CD14-positive monocyte (primary cell): ENCODE measurements at regions not wholly inside any gene's neighbourhood (a gene's known extent, or its start where the extent isn't known, plus 50 kb on each side); places are given as distances from the start of the nearest gene placed in this dataset.

Experiments
- DNase-seq, 3 donors: peaks; one replicate each; pipeline ENCODE4 v3.0.0-alpha.2; 2011 to 2022
- H2AFZ ChIP-seq: 2 replicates; pipeline ENCODE4 v1.6.0; 2012; ENCODE audit warnings: mild to moderate bottlenecking, low read depth, low read length, inconsistent platforms; ENCODE audit not compliant: insufficient read depth, poor library complexity, severe bottlenecking
- H3K27ac ChIP-seq, 2 donors: 1 replicate in 1 of 2; 2 replicates in 1 of 2; pipeline ENCODE4 v1.5.1; 2012 to 2013; ENCODE audit warnings: low read length in 2 of 2, control low read depth in 1 of 2, inconsistent platforms in 1 of 2, low read depth in 1 of 2, mild to moderate bottlenecking in 1 of 2
- H3K27me3 ChIP-seq, 2 donors: one replicate each; pipeline versions ENCODE4 v1.6.0 to v1.6.1; 2011 to 2013; ENCODE audit warnings: low read length in 2 of 2; ENCODE audit not compliant: control insufficient read depth in 2 of 2, insufficient read depth in 2 of 2
- H3K36me3 ChIP-seq, 2 donors: replicated peaks in 1 of 2; 1 replicate in 1 of 2; 2 replicates in 1 of 2; pipeline versions ENCODE4 v1.5.1 to v1.6.1; 2012 to 2013; ENCODE audit warnings: low read length in 2 of 2, control low read depth in 1 of 2, inconsistent platforms in 1 of 2, mild to moderate bottlenecking in 1 of 2; ENCODE audit not compliant: insufficient read depth in 2 of 2, control insufficient read depth in 1 of 2
- H3K4me1 ChIP-seq, 2 donors: 1 replicate in 1 of 2; 2 replicates in 1 of 2; pipeline versions ENCODE4 v1.5.1 to v1.6.1; 2012 to 2013; ENCODE audit warnings: low read length in 2 of 2, control low read depth in 1 of 2, inconsistent platforms in 1 of 2, mild to moderate bottlenecking in 1 of 2, moderate library complexity in 1 of 2; ENCODE audit not compliant: insufficient read depth in 2 of 2, control insufficient read depth in 1 of 2
- H3K4me2 ChIP-seq: replicated peaks from 2 replicates; pipeline ENCODE3; 2012; ENCODE audit warnings: low read length, moderate library complexity, mild to moderate bottlenecking; ENCODE audit not compliant: poor library complexity, severe bottlenecking; ENCODE audit errors: extremely low read depth
- H3K4me3 ChIP-seq, 3 experiments: fragments of 200-600 bp in 1 of 3; sonication (generic) in 1 of 3; replicated peaks in 1 of 3; 1 replicate in 2 of 3; 2 replicates in 1 of 3; pipeline ENCODE4 v1.5.1; 2011 to 2013; ENCODE audit warnings: low read length in 3 of 3, mild to moderate bottlenecking in 3 of 3, control low read depth in 2 of 3, low read depth in 2 of 3, inconsistent platforms in 1 of 3, moderate library complexity in 1 of 3
- H3K79me2 ChIP-seq: 2 replicates; pipeline ENCODE4 v1.6.0; 2012; ENCODE audit warnings: mild to moderate bottlenecking, control low read depth, inconsistent platforms, low read length, moderate library complexity; ENCODE audit not compliant: insufficient read depth
- H3K9ac ChIP-seq: 2 replicates; pipeline ENCODE4 v1.6.0; 2017; ENCODE audit warnings: low read length, mild to moderate bottlenecking; ENCODE audit not compliant: insufficient read depth, poor library complexity, severe bottlenecking
- H3K9me3 ChIP-seq, 2 donors: replicated peaks in 1 of 2; 1 replicate in 1 of 2; 2 replicates in 1 of 2; pipeline versions ENCODE4 v1.5.1 to v1.6.1; 2012 to 2013; ENCODE audit warnings: low read length in 2 of 2, control low read depth in 1 of 2; ENCODE audit not compliant: control insufficient read depth in 1 of 2, insufficient read depth in 1 of 2
- H4K20me1 ChIP-seq: 2 replicates; pipeline ENCODE4 v1.6.0; 2012; ENCODE audit warnings: mild to moderate bottlenecking, low read length, control low read depth, moderate library complexity; ENCODE audit not compliant: insufficient read depth
- H3K27ac Mint-ChIP-seq, 7 donors: one replicate each; pipeline ENCODE4 v1.8.0; 2020; ENCODE audit warnings: mild to moderate bottlenecking in 7 of 7, mixed read lengths in 7 of 7, moderate library complexity in 6 of 7, inconsistent platforms in 2 of 7
- H3K27me3 Mint-ChIP-seq, 3 donors: one replicate each; pipeline ENCODE4 v1.8.0; 2021 to 2022; ENCODE audit warnings: low read depth in 3 of 3, mild to moderate bottlenecking in 3 of 3, mixed read lengths in 3 of 3, moderate library complexity in 3 of 3, inconsistent platforms in 1 of 3
- H3K36me3 Mint-ChIP-seq, 2 donors: one replicate each; pipeline ENCODE4 v1.8.0; 2020; ENCODE audit warnings: mixed read lengths in 2 of 2, inconsistent platforms in 1 of 2, mild to moderate bottlenecking in 1 of 2
- H3K4me1 Mint-ChIP-seq: one replicate; pipeline ENCODE4 v1.8.0; 2020; ENCODE audit warnings: mild to moderate bottlenecking, mixed read lengths
- H3K4me3 Mint-ChIP-seq, 2 donors: one replicate each; pipeline ENCODE4 v1.8.0; 2020; ENCODE audit warnings: mild to moderate bottlenecking in 2 of 2, mixed read lengths in 2 of 2, moderate library complexity in 1 of 2
- H3K9me3 Mint-ChIP-seq, 7 donors: one replicate each; pipeline ENCODE4 v1.8.0; 2020 to 2022; ENCODE audit warnings: mixed read lengths in 7 of 7, mild to moderate bottlenecking in 6 of 7, moderate library complexity in 6 of 7, inconsistent platforms in 2 of 7
- WGBS: methylation state at CpG from one replicate; pipeline ENCODE4 v1.1.5; 2013; ENCODE audit warnings: missing lambda C conversion rate; ENCODE audit not compliant: insufficient coverage; 5-methylcytosine and 5-hydroxymethylcytosine counted together
- intact Hi-C, 2 donors: fragments of 100-400 bp; cut with micrococcal nuclease; formaldehyde crosslinking; loops; one replicate each; pipeline versions ENCODE4 v1.15.0 to v1.15.1; 2023
- TF ChIP-seq, protein P1 (sequence below): fragments of 200-600 bp; IDR thresholded peaks from one replicate; pipeline ENCODE4 v1.8.0; 2022; ENCODE audit warnings: antibody characterized with exemption, mild to moderate bottlenecking

DNA sequence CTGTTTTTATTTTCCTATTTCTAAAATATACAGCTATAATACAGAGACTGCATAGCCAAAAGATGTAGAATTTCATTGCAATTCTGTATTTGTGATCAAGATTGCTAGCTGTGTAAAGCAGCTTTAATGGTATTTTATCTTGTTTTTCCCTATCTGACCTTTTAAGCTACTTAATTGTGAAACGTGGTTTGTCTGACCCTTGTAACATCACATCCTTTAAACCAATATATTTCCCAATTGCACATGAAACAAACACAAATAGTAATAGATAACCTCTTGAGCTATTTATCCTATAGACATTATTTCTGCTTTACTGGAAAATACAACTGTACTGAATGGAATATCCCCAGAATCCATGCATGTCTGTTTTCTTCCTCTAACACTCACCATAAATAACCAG lies 112.2 kb upstream of the PLPPR4 start:
- Histone ChIP-seq H2AFZ (no peak overlapping the region), H3K4me2 (no peak overlapping the region), H3K36me3 (no peaks in the 10 kb centered on the region), H3K4me3 (no peak overlapping the region), H3K9ac (no peak overlapping the region), H3K27ac (no peak overlapping the region), H3K27me3 (no peaks in the 10 kb centered on the region), H3K9me3 (no peaks in the 10 kb centered on the region), H4K20me1 (no peaks in the 10 kb centered on the region), H3K4me1 (no peaks in the 10 kb centered on the region), H3K79me2 (no peaks in the 10 kb centered on the region)
- Mint-ChIP-seq H3K9me3 (peaks cover 0 to 4% (median under 1%) of the 10 kb centered on the region in 7 donors), H3K36me3 (no peaks in the 10 kb centered on the region), H3K4me3 (no peak overlapping the region), H3K27me3 (no peaks in the 10 kb centered on the region), H3K27ac (no peak overlapping the region), H3K4me1 (no peaks in the 10 kb centered on the region)
- TF ChIP-seq, protein P1, sequence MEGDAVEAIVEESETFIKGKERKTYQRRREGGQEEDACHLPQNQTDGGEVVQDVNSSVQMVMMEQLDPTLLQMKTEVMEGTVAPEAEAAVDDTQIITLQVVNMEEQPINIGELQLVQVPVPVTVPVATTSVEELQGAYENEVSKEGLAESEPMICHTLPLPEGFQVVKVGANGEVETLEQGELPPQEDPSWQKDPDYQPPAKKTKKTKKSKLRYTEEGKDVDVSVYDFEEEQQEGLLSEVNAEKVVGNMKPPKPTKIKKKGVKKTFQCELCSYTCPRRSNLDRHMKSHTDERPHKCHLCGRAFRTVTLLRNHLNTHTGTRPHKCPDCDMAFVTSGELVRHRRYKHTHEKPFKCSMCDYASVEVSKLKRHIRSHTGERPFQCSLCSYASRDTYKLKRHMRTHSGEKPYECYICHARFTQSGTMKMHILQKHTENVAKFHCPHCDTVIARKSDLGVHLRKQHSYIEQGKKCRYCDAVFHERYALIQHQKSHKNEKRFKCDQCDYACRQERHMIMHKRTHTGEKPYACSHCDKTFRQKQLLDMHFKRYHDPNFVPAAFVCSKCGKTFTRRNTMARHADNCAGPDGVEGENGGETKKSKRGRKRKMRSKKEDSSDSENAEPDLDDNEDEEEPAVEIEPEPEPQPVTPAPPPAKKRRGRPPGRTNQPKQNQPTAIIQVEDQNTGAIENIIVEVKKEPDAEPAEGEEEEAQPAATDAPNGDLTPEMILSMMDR, result no peak
- DNase-seq, result no peak
- no CpG with 5 or more reads among the region's 1 CpG for WGBS
- intact Hi-C loops, result no loop called here

DNA sequence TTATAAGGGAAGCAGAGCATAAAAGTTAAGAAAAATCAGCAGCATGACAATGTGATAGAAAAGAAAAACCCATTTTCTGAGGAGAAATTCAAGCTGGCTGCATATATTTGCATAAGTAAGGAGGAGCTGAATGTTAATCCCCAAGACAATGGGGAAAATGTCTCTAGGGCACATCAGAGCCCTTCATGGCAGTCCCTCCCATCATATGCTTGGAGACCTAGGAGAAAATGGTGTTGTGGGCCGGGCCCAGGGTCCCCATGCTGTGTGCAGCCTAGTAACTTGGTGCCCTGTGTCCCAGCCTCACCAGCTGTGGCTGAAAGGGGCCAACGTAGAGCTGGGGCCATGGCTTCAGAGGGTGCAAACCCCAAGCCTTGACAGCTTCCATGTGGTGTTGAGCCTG lies 100.6 kb upstream of the PLPPR4 start:
- Mint-ChIP-seq H3K36me3 (no peaks in the 10 kb centered on the region), H3K4me1 (no peaks in the 10 kb centered on the region), H3K4me3 (no peak overlapping the region), H3K27ac (no peak overlapping the region), H3K9me3 (peaks cover 2 to 16% (median 9%) of the 10 kb centered on the region in 7 donors), H3K27me3 (no peaks in the 10 kb centered on the region)
- WGBS, result 75% methylated on average over 2 of the region's 2 CpGs
- Histone ChIP-seq H3K4me3 (no peak overlapping the region), H4K20me1 (no peaks in the 10 kb centered on the region), H3K79me2 (no peaks in the 10 kb centered on the region), H3K36me3 (no peaks in the 10 kb centered on the region), H3K9me3 (peaks cover 0 to 10% of the 10 kb centered on the region in 2 donors), H3K27ac (no peak overlapping the region), H3K9ac (no peak overlapping the region), H3K4me2 (no peak overlapping the region), H3K27me3 (no peaks in the 10 kb centered on the region), H2AFZ (no peak overlapping the region), H3K4me1 (no peaks in the 10 kb centered on the region)
- TF ChIP-seq, protein P1, result no peak
- intact Hi-C loops, result no loop called here
- DNase-seq, result no peak
